NOMO-1 treated with dmso at 0.1 percent for 144 hours (cell line): ENCODE measurements at regions not wholly inside any gene's neighbourhood (a gene's known extent, or its start where the extent isn't known, plus 50 kb on each side); places are given as distances from the start of the nearest gene placed in this dataset.

ENCODE experiments used
- DNase-seq: peaks from one replicate; lab custom pipeline; 2025; ENCODE audit not compliant: unreplicated experiment; lab: John Stamatoyannopoulos, UW

DNA sequence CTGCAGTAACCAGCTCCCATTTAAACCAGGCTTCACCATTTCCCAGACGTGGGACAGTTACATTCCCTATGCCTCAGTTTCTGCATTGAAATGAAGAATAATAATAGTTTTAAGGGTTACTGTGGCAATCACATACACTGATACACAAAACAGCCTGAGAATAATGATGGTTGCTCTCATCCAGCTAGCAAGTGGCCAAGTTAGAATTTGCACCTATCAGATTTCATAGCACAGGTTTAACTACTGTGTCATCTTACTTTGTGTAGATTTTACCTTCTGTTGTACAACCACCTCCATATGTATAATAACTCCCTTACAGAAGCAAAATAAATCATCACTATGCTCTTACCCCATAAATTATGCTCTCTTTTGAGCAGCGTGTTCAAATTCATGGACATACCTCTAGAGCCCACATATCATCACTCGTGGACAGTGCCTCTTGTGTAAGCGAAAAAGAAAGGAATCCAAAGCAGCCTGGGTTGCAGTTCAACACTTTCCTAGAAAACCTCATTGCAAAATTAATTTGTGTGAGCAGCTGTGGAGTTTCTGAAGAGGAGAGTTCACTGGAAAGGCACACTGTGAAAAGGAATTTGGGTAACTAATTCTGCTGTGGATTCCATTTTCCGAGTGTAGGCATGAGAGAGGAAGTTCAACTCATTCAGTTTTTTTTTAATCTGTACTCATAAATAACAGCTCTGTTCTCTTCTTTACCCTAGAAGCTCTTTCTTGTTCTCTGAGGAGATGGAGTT, 492.5 kb downstream of the ARL4A start:
- DNase-seq: no peak

DNA sequence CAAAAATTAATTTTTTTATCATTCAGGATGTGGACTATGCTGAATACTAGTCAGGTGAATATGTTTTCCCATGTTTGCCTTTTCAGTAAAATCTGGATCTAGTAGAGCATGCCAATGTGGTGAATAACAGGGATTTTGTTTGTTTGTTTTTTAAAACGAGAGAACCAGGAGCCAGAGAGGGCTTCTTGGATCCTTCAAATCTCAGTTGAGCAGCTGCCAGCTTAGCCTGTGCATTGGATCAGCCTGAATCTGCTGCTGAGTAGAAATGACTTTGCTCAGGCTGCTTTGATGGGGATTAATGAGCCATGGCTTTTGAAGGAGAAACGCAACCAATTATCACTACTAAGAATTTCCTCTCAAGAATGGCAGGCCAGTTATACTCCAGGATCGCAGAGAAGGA, 493.8 kb downstream of the ARL4A start:
- no peak for DNase-seq

DNA sequence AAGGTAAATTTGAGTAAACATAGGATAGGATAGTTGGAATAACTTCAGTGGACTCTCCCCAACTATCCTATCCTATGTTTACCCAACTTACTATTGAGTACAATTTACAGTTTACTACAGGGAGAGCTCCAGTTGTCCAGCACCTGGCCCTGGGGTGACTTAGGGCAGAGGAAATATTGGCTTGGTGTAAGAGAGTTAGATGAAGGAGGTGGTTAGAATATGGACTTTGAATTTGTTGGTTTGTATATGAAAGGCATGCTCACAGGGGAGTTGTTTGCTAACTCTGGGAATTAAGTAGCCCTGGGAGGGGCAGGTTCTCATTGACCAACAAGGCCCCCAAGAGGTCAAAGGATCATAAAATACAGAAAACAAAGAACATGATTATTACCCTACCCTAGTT, 497.7 kb downstream of the ARL4A start:
- no peak for DNase-seq

DNA sequence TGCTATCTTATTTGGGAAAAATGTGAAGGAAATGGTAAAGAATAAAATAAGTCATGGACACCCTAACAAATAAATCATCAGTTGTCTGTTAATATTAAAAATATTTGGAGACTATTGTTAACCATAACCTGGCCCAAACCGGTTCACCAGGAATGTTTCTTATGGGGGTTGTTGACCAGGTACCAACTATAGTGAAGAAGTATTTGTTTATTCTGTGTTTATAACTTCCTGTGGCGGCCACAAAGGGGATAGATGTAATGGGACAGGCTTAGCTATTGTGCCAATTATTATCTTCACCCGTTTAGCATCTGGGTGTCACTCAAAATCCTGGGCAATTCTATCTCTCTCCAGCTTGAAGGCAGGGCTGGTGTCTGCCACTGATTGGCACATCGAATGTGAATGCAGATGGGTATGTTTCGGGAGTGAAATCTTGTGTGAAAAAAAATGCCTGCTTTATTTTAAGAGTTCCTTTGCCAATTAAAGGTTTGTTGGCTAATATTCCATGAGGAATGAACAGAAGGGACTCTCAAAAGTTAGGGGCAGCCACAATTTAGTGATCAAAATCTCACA, 500.9 kb downstream of the ARL4A start:
- no peak for DNase-seq

DNA sequence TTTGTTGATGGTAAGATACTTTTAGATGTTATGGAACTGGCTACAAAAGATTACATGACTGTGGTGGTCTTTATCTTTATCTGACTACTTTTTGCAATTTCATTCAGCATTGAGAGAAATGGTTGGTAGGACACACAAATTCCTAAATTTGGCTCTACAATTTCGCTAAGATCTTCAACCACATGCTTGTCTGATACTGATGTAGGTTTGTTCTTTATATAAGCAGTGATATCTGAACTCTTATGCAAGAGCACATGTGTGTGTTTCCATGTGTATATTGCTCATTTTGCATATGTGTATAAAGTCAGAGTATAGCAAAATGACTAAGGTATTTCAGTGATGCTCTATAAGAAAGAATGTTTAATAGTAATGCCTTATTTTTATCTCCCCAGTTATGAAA, 501.5 kb downstream of the ARL4A start:
- DNase-seq: no peak

DNA sequence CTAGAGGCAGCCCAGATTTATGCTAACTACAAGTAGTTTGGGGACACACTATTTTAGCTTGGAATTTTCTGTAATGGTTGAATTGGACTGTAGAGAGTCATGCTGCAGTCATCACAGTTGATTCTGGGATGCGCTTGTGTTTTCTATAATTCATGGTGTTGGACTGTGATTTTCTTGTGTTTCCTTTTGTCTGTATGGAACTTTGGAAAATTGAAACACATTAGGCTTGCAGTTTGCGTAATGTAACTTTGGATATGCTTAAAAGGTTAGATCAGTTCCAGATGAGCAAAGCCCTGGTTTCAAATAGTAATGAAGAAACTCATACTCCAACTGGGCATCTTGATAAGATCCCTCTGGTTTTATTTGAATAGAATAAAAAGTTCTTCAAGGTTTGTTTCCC, 502.2 kb downstream of the ARL4A start:
- no peak for DNase-seq

DNA sequence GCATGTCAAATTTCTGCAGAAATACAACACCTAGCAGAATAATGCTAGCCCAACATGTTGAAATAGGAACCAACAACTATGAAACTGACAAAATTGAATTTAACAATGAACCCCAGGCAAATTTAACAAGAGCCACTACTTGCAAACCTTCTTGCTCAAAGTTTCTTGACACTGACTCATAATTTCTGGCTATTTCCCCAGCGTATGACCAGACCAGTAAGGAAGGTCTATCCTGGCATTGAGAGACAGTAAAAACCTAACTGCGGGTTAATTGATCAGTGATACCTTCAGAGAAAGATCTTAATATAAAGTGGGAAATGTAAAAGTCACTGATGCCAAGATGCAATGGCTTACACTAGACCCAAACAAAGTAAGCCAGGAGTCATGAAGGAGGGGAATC, 510.1 kb downstream of the ARL4A start:
- DNase-seq: no peak

DNA sequence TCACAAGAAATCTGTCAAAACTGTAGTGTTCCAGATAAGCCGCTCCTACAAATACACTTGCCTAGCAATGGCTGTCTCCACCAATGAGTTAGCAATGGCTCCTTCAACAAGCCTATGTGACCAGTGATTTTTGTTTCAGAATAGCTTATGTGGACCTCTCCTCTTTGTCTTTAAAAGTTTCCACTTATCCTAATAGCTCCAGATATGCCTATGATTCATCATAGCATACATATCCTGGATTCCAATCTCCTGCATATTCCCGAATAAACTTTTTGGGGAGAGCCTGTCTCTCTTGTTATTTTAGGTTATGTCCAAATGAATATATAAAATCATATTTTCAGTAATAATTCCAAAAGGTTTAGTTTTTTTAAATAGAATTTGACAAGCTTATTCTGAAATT, 510.6 kb downstream of the ARL4A start:
- DNase-seq: no peak

DNA sequence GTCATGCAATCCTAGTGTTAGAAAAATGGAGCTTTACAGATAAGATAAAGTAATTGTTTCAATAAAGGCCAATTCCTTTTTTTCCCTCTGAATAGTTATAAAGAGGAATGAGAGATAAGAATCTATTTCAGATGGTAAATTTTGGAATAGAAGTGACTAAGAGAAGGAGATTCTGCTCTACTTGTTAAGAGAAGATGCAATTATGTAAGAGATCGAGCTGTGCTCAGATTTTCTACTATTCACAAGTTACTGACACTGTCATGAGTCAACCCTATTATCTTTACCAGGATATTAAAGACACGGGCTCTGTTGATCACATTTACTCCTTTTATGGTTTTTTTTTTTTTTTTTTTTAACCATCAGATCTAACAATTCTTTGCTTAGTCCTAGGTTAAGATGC, 511.3 kb downstream of the ARL4A start:
- DNase-seq: no peak

DNA sequence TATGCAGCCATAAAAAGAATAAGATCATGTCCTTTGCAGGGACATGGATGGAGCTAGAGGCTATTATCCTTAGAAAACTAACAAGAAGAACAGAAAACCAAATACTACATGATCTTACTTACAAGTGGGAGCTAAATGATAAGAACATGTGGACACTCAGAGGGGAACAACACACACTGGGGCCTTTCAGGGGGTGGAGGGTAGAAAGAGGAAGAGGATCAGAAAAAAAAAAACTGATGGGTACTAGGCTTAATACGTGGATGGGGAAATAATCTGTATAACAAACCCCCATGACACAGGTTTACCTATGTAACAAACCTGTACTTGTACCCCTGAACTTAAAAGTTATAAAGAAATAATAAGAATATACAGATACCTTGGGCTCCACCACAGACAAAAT, 514.2 kb downstream of the ARL4A start:
- DNase-seq: no peak

DNA sequence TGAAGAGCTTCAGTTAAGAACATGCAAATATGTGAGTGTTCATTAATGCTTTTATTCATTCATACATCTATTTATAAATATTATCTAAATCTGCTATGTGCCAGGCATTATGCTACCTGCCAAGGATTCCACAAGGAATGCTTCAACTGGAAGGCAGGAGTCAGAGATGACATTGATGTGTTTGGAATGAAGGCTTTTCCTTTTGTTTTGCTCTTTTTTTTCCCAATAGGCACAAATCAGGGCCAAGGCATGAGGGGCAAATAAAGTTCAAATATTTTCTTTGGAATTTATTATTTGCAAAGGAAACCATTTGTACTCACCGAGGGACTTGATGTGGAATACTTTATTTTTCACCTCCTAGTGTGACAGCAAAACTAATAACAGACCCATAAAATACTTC, 530.3 kb downstream of the ARL4A start:
- no peak for DNase-seq

DNA sequence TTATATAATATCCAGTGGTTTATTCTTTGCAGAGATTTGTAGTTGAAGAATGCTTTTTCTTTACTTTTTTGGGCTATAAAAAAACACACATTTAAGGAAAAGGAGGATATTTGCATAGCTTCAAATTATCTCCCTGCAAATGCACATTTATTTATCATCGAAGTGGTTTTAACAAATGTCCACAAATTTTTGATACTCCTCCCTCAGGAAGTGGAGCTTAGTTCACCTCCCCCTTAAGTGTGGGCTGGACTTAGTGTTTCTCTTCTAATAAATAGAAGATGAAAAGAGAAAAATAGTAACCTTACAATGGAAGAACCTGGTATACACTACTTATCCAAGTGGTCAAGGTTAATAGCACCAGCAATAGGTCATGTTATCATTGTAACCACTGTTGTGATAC, 537.6 kb downstream of the ARL4A start:
- DNase-seq: no peak

DNA sequence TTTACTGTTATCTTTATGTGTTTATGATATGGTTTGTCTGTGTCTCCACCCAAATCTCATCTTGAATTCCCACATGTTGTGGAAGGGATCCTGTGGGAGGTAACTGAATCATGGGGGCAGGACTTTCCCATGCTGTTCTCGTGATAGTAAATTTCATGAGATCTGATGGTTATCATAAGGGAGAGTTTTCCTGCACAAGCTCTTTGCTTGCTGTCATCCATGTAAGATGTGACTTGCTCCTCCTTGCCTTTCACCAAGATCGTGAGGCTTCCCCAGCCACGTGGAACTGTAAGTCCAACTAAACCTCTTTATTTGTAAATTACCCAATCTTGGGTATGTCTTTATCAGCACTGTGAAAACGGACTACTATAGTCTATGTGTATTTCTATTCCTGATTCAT, 539.0 kb downstream of the ARL4A start:
- DNase-seq: no peak

DNA sequence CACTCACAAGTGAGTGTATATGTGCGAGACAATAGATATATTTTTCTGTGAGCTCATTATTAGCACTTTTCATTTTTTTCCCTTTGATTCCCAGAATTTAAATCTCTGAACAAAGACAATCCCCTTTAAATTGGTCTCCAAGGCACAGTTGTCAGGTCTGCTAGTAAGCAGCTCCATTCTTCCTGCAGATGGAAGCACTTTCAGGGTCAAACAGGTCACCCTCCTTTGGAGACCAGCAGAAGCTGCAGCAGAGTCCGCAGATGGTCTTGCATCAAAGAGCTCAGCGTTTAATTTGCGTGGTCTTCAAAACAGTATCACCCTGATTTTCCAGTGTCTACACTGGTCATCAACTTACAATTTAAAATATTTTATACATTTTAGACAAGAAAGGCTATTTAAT, 543.8 kb downstream of the ARL4A start:
- DNase-seq: no peak

DNA sequence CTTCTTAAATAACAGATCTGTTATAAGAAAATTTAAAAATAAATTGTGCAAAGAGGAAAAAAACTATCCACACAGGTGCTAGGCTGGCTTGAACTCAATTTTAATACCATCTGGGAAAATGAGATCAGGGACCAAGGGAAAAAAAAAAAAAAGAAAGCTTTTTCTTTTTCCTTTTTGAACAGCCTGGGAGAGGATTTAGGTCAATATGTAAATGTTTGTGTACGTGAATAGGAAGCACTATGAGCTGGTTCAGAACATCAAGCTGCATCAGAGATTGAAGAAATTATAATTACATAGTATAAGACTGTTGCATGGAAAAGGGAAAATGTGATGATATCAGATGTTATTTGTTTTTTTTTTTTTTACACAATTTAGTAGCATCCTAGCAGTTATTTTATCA, 548.0 kb downstream of the ARL4A start:
- no peak for DNase-seq

DNA sequence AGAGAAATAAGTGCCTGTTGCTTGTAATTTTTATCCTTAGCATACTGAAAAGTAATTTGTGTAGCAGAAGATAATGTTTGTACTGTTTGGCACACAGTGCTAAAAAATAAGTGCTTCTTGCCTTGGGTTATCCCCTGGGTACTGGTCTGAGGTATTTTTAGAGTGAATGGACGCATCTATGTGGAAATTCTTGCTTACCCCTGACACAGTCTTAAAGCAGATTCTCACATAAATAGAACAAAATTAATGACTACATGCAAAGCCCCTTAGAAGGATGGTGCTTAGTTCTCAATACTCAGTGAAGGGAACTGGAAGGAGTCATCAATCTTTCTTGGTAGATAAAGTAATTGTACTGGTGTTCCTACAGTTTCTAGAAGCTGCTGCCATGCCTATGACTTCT, 548.6 kb downstream of the ARL4A start:
- no peak for DNase-seq

DNA sequence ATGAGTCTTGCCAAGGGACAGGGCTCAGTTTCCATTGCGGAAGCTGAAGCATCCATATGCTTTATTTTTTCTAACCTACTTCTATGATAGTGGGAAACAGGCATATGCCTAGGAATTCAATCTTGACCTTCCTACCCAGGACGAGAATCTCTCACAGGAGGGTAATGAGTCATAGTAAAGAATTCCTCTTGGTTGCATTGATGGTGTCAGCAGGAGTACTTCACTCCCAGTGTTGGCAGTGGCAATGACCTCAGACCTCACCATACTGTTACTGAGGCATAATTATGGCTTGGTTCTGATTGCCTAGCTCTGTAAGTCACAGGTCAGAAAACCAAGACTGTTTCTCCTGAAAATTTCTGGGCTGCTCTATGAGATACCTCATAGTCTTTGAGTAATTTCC, 552.9 kb downstream of the ARL4A start:
- no peak for DNase-seq

DNA sequence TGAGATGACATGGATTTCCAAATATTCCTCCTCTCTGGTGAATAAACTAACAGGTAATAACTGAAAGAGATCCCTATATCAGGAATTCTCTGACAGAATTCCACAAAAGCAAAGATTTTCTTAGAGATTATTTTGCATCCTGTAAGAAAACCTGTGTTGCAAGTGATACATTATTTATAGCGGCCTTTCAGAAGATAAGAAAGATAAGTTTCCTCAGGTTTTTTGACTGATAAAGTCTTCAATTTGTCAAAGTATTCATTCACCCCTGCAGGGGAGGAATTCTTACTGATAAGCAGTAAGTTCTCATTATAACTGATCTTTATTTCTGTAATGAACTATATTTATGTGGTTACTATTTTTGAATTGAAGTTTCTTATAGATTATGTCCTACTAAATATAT, 554.0 kb downstream of the ARL4A start:
- DNase-seq: no peak

DNA sequence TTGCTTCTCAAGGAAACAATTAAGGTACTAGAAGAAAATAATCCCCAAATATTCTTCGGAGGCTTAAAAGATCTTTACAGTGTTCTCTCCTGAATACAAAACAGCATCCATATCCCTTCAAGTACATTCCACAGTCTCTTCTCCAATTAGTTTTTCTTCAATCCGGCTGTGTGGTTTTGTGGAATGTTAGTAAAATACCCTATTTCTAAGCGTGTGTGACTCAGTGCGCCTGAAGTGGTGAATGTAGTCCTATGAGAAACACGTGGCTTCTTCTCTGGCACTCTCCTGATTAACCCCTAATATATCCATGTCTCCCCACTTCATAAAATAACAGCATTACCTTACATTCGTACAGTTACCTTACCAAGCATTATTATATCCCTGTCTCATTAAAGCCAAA, 570.2 kb downstream of the ARL4A start:
- DNase-seq: no peak

DNA sequence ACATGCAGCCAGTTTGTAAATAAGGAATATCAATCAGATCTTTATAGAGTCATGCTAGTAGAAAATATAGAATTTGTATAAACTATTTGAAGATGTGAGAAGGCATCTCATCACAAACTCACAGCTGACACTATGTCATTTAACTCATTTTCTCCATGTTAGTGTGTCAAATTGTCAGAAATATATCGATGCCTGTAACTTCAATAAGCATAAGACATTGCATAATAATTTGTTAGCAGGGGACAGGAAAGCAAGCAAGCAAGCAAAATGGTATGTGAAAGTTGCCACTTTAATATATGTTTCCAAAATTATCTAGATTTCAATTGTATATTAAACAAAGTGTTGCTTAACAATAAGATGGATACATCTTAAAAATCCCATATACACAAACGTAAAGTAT, 571.0 kb downstream of the ARL4A start:
- DNase-seq: no peak

DNA sequence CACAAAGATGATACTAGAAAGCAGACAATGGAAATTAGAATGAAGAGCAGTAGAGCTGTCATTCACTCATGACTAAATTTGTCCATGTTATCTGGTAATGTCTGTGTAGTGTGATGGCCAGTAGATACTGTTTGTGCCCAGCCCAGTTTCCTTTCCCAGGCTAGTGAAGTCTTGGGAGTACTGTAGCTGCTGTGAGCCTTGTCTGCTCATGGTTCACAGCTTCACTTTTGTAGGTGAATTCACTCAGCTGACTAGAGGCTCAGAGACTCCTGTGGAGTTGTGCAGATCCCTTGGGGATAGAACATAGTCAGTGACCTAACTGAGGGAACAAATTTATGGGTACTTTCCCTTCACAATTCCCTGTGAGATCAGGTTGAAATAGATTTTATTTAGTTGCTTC, 572.5 kb downstream of the ARL4A start:
- no peak for DNase-seq

DNA sequence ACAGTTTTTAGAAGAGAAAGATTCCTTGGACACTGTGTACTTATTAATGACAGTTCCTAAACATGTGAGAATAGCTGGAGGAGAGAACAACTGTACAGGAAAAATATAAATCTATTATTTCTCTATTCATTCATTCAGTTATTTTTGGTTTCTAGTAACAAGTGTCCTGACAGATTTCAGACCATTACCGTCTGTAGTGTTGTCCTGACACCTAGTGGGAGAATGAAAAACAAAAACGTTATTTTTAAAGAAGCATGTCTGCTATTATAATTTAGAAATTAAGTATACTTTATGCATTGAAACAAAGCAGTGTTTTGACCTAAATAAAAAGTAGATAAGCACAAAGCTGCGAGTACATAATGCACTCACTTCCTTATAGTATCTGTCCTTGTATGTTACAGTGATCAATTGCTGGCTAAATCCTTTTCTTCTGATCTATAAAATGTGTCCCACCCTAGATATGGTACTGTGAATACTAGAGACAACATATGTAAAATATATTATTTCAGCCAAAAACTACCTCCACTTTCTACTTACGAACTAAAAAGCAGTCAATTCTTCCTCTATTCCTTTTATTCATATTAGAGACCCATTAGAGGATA, 575.6 kb downstream of the ARL4A start:
- no peak for DNase-seq

DNA sequence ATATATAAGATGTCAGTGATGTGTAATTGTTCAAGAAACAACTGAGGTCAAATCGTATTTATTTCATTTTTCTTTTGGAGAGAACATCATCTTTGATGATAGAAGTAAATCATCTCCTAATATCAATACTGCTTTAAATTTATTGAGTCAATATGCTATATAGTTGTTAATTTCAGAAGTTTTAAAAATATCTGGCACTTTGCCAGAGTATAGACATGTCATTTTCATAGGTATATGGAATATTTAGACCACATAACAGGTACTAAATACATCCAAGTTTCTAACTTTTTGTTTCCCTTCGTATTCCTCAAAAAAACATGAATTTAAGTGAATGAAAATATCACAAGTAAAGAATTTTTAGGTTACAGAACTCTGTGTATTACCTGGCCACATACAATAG, 577.8 kb downstream of the ARL4A start:
- DNase-seq: no peak
